Stomach (tissue), 8 donors: ENCODE measurements at regions not wholly inside any gene's neighbourhood (a gene's known extent, or its start where the extent isn't known, plus 50 kb on each side); places are given as distances from the start of the nearest gene placed in this dataset.

ENCODE experiments used
- DNase-seq, 2 donors: peaks; one replicate each; pipeline versions ENCODE4 v3.0.0 to v3.0.0-alpha.2; 2013 to 2019
- H3K27ac ChIP-seq, 5 donors: fragments of 200-600 bp in 4 of 5; sonication (generic) in 4 of 5; one replicate each; pipeline ENCODE4 v1.5.1; 2013 to 2019; ENCODE audit warnings: mild to moderate bottlenecking in 1 of 5, moderate library complexity in 1 of 5
- H3K27me3 ChIP-seq, 3 donors: fragments of 200-600 bp; sonication (generic); one replicate each; pipeline ENCODE4 v1.5.1; 2017 to 2019; ENCODE audit warnings: mixed run types in 1 of 3
- H3K36me3 ChIP-seq, 4 donors: fragments of 200-600 bp; sonication (generic); 1 replicate in 3 of 4; 2 replicates in 1 of 4; pipeline ENCODE4 v1.5.1; 2016 to 2019
- H3K4me1 ChIP-seq, 4 donors: fragments of 200-600 bp; sonication (generic); one replicate each; pipeline ENCODE4 v1.5.1; 2016 to 2019
- H3K4me3 ChIP-seq, 4 donors: fragments of 200-600 bp; sonication (generic) in 3 of 4; one replicate each; pipeline ENCODE4 v1.5.1; 2016 to 2019; ENCODE audit warnings: mild to moderate bottlenecking in 1 of 4
- H3K9me3 ChIP-seq, 4 donors: fragments of 200-600 bp; sonication (generic); one replicate each; pipeline ENCODE4 v1.5.1; 2016 to 2019
- CTCF ChIP-seq, 7 experiments: fragments of 450-650 bp in 4 of 7; fragments of 200-600 bp in 3 of 7; sonication (generic) in 3 of 7; IDR thresholded peaks; one replicate each; pipeline ENCODE4 v1.5.1; 2016 to 2019; ENCODE audit warnings: antibody characterized with exemption in 7 of 7, control low read depth in 2 of 7, mild to moderate bottlenecking in 1 of 7
- EP300 ChIP-seq: sonication (generic); formaldehyde crosslinking; IDR thresholded peaks from one replicate; pipeline ENCODE4 v1.6.1; 2017; ENCODE audit warnings: antibody characterized with exemption
- POLR2A ChIP-seq, 4 donors: fragments of 450-650 bp; IDR thresholded peaks; one replicate each; pipeline ENCODE4 v1.6.1; 2016; ENCODE audit warnings: antibody characterized with exemption in 4 of 4, control low read depth in 2 of 4, mild to moderate bottlenecking in 1 of 4, moderate library complexity in 1 of 4
- POLR2AphosphoS5 ChIP-seq, 3 donors: sonication (generic); formaldehyde crosslinking; IDR thresholded peaks; one replicate each; pipeline ENCODE4 v1.6.1; 2016; ENCODE audit warnings: antibody characterized with exemption in 3 of 3
- WGBS, 5 donors: extraction: QIAGEN DNeasy Blood & Tissue Kit in 3 of 5; methylation state at CpG; one replicate each; pipeline versions ENCODE4 v1.1.5 to v1.1.7; 2013 to 2018; 5-methylcytosine and 5-hydroxymethylcytosine counted together
- intact Hi-C: fragments of 100-400 bp; cut with DNase I; formaldehyde crosslinking; loops from one replicate; pipeline ENCODE4 v1.15.1; 2023; ENCODE audit warnings: low total_unique reads
- donor health status: healthy with polysubstance abuse.
- donor health status: Bipolar disorder and iron deficiency.
- donor health status: healthy.

GRCh38 chr2:147019311-147019710 lies 825.5 kb upstream of the ACVR2A start:
- no peak for DNase-seq
- H3K4me1 ChIP-seq = no peaks in the 10 kb centered on the region
- no peaks in the 10 kb centered on the region for H3K36me3 ChIP-seq
- 80 to 91% (median 86%) methylated on average over 3 of the region's 3 CpGs for WGBS, 5 donors
- no peak overlapping the region for H3K27ac ChIP-seq
- no peak for TF ChIP-seq POLR2AphosphoS5 (IDR thresholded peaks at IDR 0.05)
- TF ChIP-seq POLR2A (IDR thresholded peaks at IDR 0.05) = no peak
- no peak for TF ChIP-seq EP300
- TF ChIP-seq CTCF (IDR thresholded peaks at IDR 0.05) = no peak
- intact Hi-C loops = no loop called here
- peaks cover 4 to 18% (median 14%) of the 10 kb centered on the region in 4 donors for H3K9me3 ChIP-seq
- no peaks in the 10 kb centered on the region for H3K27me3 ChIP-seq
- no peak overlapping the region for H3K4me3 ChIP-seq

- TF ChIP-seq CTCF (IDR thresholded peaks at IDR 0.05) = no peak
- TF ChIP-seq POLR2A (IDR thresholded peaks at IDR 0.05) = no peak
- no peak for TF ChIP-seq POLR2AphosphoS5 (IDR thresholded peaks at IDR 0.05)
- no peak for TF ChIP-seq EP300
- 84 to 91% (median 89%) methylated on average over 6 of the region's 6 CpGs for WGBS, 5 donors
- H3K27ac ChIP-seq = no peak overlapping the region
- no peaks in the 10 kb centered on the region for H3K36me3 ChIP-seq
- H3K4me1 ChIP-seq = no peaks in the 10 kb centered on the region
- H3K27me3 ChIP-seq = no peaks in the 10 kb centered on the region
- no peak for DNase-seq
- intact Hi-C loops = no loop called here
- no peak overlapping the region for H3K4me3 ChIP-seq
- H3K9me3 ChIP-seq = peaks cover 4 to 11% (median 8%) of the 10 kb centered on the region in 4 donors
Observed at GRCh38 chr2:147017951-147018645, 826.7 kb upstream of the ACVR2A start.

GRCh38 chr2:147016181-147016580 lies 828.6 kb upstream of the ACVR2A start:
- no peaks in the 10 kb centered on the region for H3K27me3 ChIP-seq
- H3K36me3 ChIP-seq = no peaks in the 10 kb centered on the region
- H3K27ac ChIP-seq = no peak overlapping the region
- no peak for TF ChIP-seq EP300
- no peak for TF ChIP-seq POLR2A (IDR thresholded peaks at IDR 0.05)
- no peak for TF ChIP-seq CTCF (IDR thresholded peaks at IDR 0.05)
- no peak for TF ChIP-seq POLR2AphosphoS5 (IDR thresholded peaks at IDR 0.05)
- no peak for DNase-seq
- WGBS, 5 donors = 79 to 87% (median 82%) methylated on average over 1 of the region's 1 CpG
- H3K4me1 ChIP-seq = no peaks in the 10 kb centered on the region
- no peak overlapping the region for H3K4me3 ChIP-seq
- no peaks in the 10 kb centered on the region for H3K9me3 ChIP-seq
- intact Hi-C loops = no loop called here

GRCh38 chr2:147015591-147015990 lies 829.2 kb upstream of the ACVR2A start:
- no peak overlapping the region for H3K27ac ChIP-seq
- H3K4me1 ChIP-seq = no peaks in the 10 kb centered on the region
- no peaks in the 10 kb centered on the region for H3K27me3 ChIP-seq
- no peak overlapping the region for H3K4me3 ChIP-seq
- WGBS, 5 donors = 24 to 57% (median 48%) methylated on average over 1 of the region's 1 CpG
- DNase-seq = no peak
- intact Hi-C loops = no loop called here
- no peaks in the 10 kb centered on the region for H3K36me3 ChIP-seq
- no peak for TF ChIP-seq EP300
- no peak for TF ChIP-seq POLR2AphosphoS5 (IDR thresholded peaks at IDR 0.05)
- TF ChIP-seq CTCF (IDR thresholded peaks at IDR 0.05) = no peak
- TF ChIP-seq POLR2A (IDR thresholded peaks at IDR 0.05) = no peak
- H3K9me3 ChIP-seq = no peaks in the 10 kb centered on the region
